NB4 (cell line): ENCODE measurements at regions not wholly inside any gene's neighbourhood (a gene's known extent, or its start where the extent isn't known, plus 50 kb on each side); places are given as distances from the start of the nearest gene placed in this dataset.

ENCODE experiments used
- CTCF ChIP-seq: IDR thresholded peaks from one replicate; pipeline ENCODE4 v1.5.1; 2012; ENCODE audit warnings: low read depth, low read length
- MAX ChIP-seq: IDR thresholded peaks from 2 replicates; pipeline ENCODE4 v1.6.1; 2011; ENCODE audit warnings: low read depth, low read length
- POLR2A ChIP-seq: IDR thresholded peaks from 2 replicates; pipeline ENCODE4 v1.6.1; 2011; ENCODE audit warnings: mild to moderate bottlenecking; ENCODE audit not compliant: insufficient read length; ENCODE audit errors: extremely low read depth

- TF ChIP-seq CTCF (no peak), MAX (no peak), POLR2A (no peak)
Measured at GRCh38 chr20:21002486-21002885, 103.7 kb downstream of the LINC00237 start.
